ENCODE measurements at regions not wholly inside any gene's neighbourhood (a gene's known extent, or its start where the extent isn't known, plus 50 kb on each side); places are given as distances from the start of the nearest gene placed in this dataset.

GRCh38 chr1:96545935-96546656 is 175.5 kb upstream of the PTBP2 start:
- Histone ChIP-seq H2BK15ac (ENCODE audit: low read length) (no peak overlapping the region), H3K14ac (ENCODE audit: insufficient read length) (no peak overlapping the region), H3K56ac (replicated peaks; ENCODE audit: insufficient read length, low read depth, low read length) (no peak overlapping the region), H3K23ac (ENCODE audit: insufficient read length) (no peak overlapping the region), H3K9me3 (ENCODE audit: insufficient read depth in 2 of 2, low read depth in 1 of 2, low read length in 1 of 2) (no peaks in the 10 kb centered on the region), H2AK5ac (ENCODE audit: low read depth, low read length) (no peak overlapping the region), H4K91ac (replicated peaks; ENCODE audit: insufficient read length, low read length) (no peak overlapping the region), H3K27me3 (replicated peaks in 1 of 4; ENCODE audit: control insufficient read depth in 3 of 4, extremely low read depth in 1 of 4, insufficient read depth in 3 of 4, low read length in 3 of 4) (no peaks in the 10 kb centered on the region), H3K9ac (replicated peaks in 1 of 4; ENCODE audit: extremely low read depth in 1 of 4, low read depth in 3 of 4, low read length in 3 of 4) (no peak overlapping the region), H2BK20ac (ENCODE audit: low read length) (no peak overlapping the region), H4K5ac (ENCODE audit: insufficient read length, low read depth, low read length) (no peak overlapping the region), H3K79me1 (ENCODE audit: low read depth, low read length) (no peaks in the 10 kb centered on the region), H3K4me3 (ENCODE audit: extremely low read depth in 1 of 4, insufficient read depth in 2 of 4, low read depth in 3 of 4, low read length in 4 of 4) (no peak overlapping the region), H3K4me2 (ENCODE audit: insufficient read depth in 1 of 2, low read depth in 2 of 2, low read length in 2 of 2) (no peak overlapping the region), H2BK12ac (ENCODE audit: low read depth, low read length) (no peak overlapping the region), H2BK120ac (replicated peaks; ENCODE audit: low read depth, low read length) (no peak overlapping the region), H4K20me1 (replicated peaks in 1 of 2; ENCODE audit: control insufficient read depth in 1 of 2, insufficient read depth in 2 of 2, low read length in 2 of 2) (no peaks in the 10 kb centered on the region), H2AFZ (ENCODE audit: low read length) (no peak overlapping the region), H3K4me1 (replicated peaks in 1 of 4; ENCODE audit: control insufficient read depth in 3 of 4, insufficient read depth in 4 of 4, low read length in 3 of 4) (peaks cover 0 to 16% (median 8%) of the 10 kb centered on the region in 4 experiments; a peak in 4 of 7 replicates), H3K4ac (replicated peaks; ENCODE audit: insufficient read length, low read depth, low read length) (no peak overlapping the region), H3K27ac (ENCODE audit: low read depth, low read length) (no peak overlapping the region), H3K79me2 (ENCODE audit: control insufficient read depth in 1 of 2, insufficient read depth in 2 of 2, low read length in 2 of 2) (no peaks in the 10 kb centered on the region), H3K18ac (ENCODE audit: extremely low read depth, low read length) (no peak overlapping the region), H3K23me2 (ENCODE audit: low read depth, low read length) (no peaks in the 10 kb centered on the region), H3K36me3 (ENCODE audit: control insufficient read depth in 2 of 4, insufficient read depth in 4 of 4, low read length in 3 of 4) (no peaks in the 10 kb centered on the region), H2BK5ac (ENCODE audit: low read depth, low read length) (no peak overlapping the region), H4K8ac (ENCODE audit: extremely low read depth, insufficient read depth, low read length) (no peak overlapping the region)
- no peak for FAIRE-seq
- WGBS, 2 experiments (ENCODE audit: extremely low coverage in 1 of 2, insufficient coverage in 1 of 2, insufficient read length in 1 of 2, insufficient replicate concordance in 2 of 2, low coverage in 1 of 2, low lambda C conversion rate in 2 of 2, missing lambda C conversion rate in 1 of 2), result 68% methylated on average over 4 of the region's 4 CpGs; no CpG with 5 or more reads in 1 of the 2 experiments
- POLR2A ChIA-PET (ENCODE audit: partially characterized antibody), result no interaction called here
- CTCF ChIA-PET (ENCODE audit: partially characterized antibody), result interaction anchor here (1.3 kb wide), 1 partner anchor 12 kb away, joined by 3 read pairs; no protein-coding TSS in a partner anchor
- no peak for DNase-seq (ENCODE audit: low read depth in 1 of 2, low spot score in 2 of 2)
- TF ChIP-seq YY1 (IDR thresholded peaks at IDR 0.05; ENCODE audit: low read depth, low read length) (no peak), CTCF (IDR thresholded peaks at IDR 0.05; ENCODE audit: control extremely low read depth in 1 of 3, insufficient read depth in 1 of 3, low read depth in 1 of 3, low read length in 3 of 3) (no peak), MAFK (IDR thresholded peaks at IDR 0.05; ENCODE audit: low read depth, low read length) (no peak), USF2 (IDR thresholded peaks at IDR 0.05; ENCODE audit: low read length) (no peak), SIX5 (IDR thresholded peaks at IDR 0.05; ENCODE audit: low read depth, low read length) (no peak), SRF (IDR thresholded peaks at IDR 0.05; ENCODE audit: low read depth, low read length) (no peak), EZH2 (IDR thresholded peaks at IDR 0.05; ENCODE audit: low read depth, low read length, severe bottlenecking) (no peak), BRCA1 (IDR thresholded peaks at IDR 0.05; ENCODE audit: low read depth, low read length) (no peak), TAF1 (IDR thresholded peaks at IDR 0.05; ENCODE audit: low read depth, low read length) (no peak), CHD2 (IDR thresholded peaks at IDR 0.05; ENCODE audit: low read length) (no peak), CREB1 (IDR thresholded peaks at IDR 0.05) (no peak)

Data from H1 (cell line).